ENCODE measurements at regions not wholly inside any gene's neighbourhood (a gene's known extent, or its start where the extent isn't known, plus 50 kb on each side); places are given as distances from the start of the nearest gene placed in this dataset.
"Not testable (repeated sequence)": the region's sequence is repeated elsewhere in the genome, so short reads cannot be mapped to it uniquely, and the experiment has no call there.

GRCh38 chr1:5611851-5612250, 380.4 kb downstream of the NPHP4 start:
- ChIA-PET POLR2A (no interaction called here), CTCF (interaction anchor here (1.7 kb wide), 1 partner anchor 9 kb away, joined by 4 read pairs; no protein-coding TSS in a partner anchor)
- TF ChIP-seq BHLHE40 (IDR thresholded peaks at IDR 0.05; ENCODE audit: borderline replicate concordance) (no peak), LEF1 (IDR thresholded peaks at IDR 0.05; ENCODE audit: borderline replicate concordance) (no peak), L3MBTL2 (conservative IDR thresholded peaks at IDR 0.05) (no peak), ARNT (IDR thresholded peaks at IDR 0.05) (no peak), ELF4 (IDR thresholded peaks at IDR 0.05) (no peak), CTBP1 (IDR thresholded peaks at IDR 0.05; ENCODE audit: borderline replicate concordance) (no peak), TARDBP (IDR thresholded peaks at IDR 0.05) (no peak), HDGF (IDR thresholded peaks at IDR 0.05; ENCODE audit: borderline replicate concordance) (no peak), PKNOX1 (IDR thresholded peaks at IDR 0.05) (no peak)
- DNase-seq (ENCODE audit: extremely low spot score): no peak

- no peak for DNase-seq (ENCODE audit: extremely low spot score)
- ChIA-PET POLR2A (no interaction called here), CTCF (interaction anchor here (1.7 kb wide), 1 partner anchor 9 kb away, joined by 4 read pairs; no protein-coding TSS in a partner anchor)
- TF ChIP-seq PKNOX1 (IDR thresholded peaks at IDR 0.05) (no peak), FOXA1 (IDR thresholded peaks at IDR 0.05) (no peak)
Measured at GRCh38 chr1:5611431-5611830, 380.8 kb downstream of the NPHP4 start.

GRCh38 chr1:5610432-5610831, 381.8 kb downstream of the NPHP4 start:
- TF ChIP-seq NFRKB (IDR thresholded peaks at IDR 0.05) (no peak), CTBP1 (IDR thresholded peaks at IDR 0.05; ENCODE audit: borderline replicate concordance) (no peak), LEF1 (IDR thresholded peaks at IDR 0.05; ENCODE audit: borderline replicate concordance) (no peak), ELF4 (IDR thresholded peaks at IDR 0.05) (no peak), PKNOX1 (IDR thresholded peaks at IDR 0.05) (no peak), SP1 (IDR thresholded peaks at IDR 0.05) (no peak), FOXM1 (IDR thresholded peaks at IDR 0.05; ENCODE audit: borderline replicate concordance) (no peak), FOXA1 (IDR thresholded peaks at IDR 0.05) (no peak), SUZ12 (IDR thresholded peaks at IDR 0.05) (no peak), ZNF384 (IDR thresholded peaks at IDR 0.05) (no peak), TARDBP (IDR thresholded peaks at IDR 0.05) (no peak), L3MBTL2 (conservative IDR thresholded peaks at IDR 0.05) (no peak), BHLHE40 (IDR thresholded peaks at IDR 0.05; ENCODE audit: borderline replicate concordance) (no peak), ARNT (IDR thresholded peaks at IDR 0.05) (no peak), FOXK2 (IDR thresholded peaks at IDR 0.05) (no peak), HDGF (IDR thresholded peaks at IDR 0.05; ENCODE audit: borderline replicate concordance) (no peak)
- CTCF ChIA-PET: no interaction called here
- no peak for DNase-seq (ENCODE audit: extremely low spot score)
- POLR2A ChIA-PET: no interaction called here

GRCh38 chr1:5603353-5604104, 388.7 kb downstream of the NPHP4 start:
- CTCF ChIA-PET: no interaction called here

GRCh38 chr1:5602718-5603117, 389.5 kb downstream of the NPHP4 start:
- DNase-seq (ENCODE audit: extremely low spot score); POLR2A ChIA-PET; CTCF ChIA-PET: not testable (repeated sequence)

More at GRCh38 chr1:5603353-5604104, 388.7 kb downstream of the NPHP4 start:
- TF ChIP-seq LEF1 (IDR thresholded peaks at IDR 0.05; ENCODE audit: borderline replicate concordance): no peak
- no peak for TF ChIP-seq FOXK2 (IDR thresholded peaks at IDR 0.05)
- no peak for TF ChIP-seq PKNOX1 (IDR thresholded peaks at IDR 0.05)
- TF ChIP-seq SUZ12 (IDR thresholded peaks at IDR 0.05): no peak
- no peak for TF ChIP-seq HDGF (IDR thresholded peaks at IDR 0.05; ENCODE audit: borderline replicate concordance)
- no peak for TF ChIP-seq ELF4 (IDR thresholded peaks at IDR 0.05)
- TF ChIP-seq ZNF384 (IDR thresholded peaks at IDR 0.05): no peak
- no peak for TF ChIP-seq BHLHE40 (IDR thresholded peaks at IDR 0.05; ENCODE audit: borderline replicate concordance)
- TF ChIP-seq CTBP1 (IDR thresholded peaks at IDR 0.05; ENCODE audit: borderline replicate concordance): no peak
- no peak for TF ChIP-seq FOXA1 (IDR thresholded peaks at IDR 0.05)
- TF ChIP-seq SP1 (IDR thresholded peaks at IDR 0.05): no peak
- no peak for TF ChIP-seq FOXM1 (IDR thresholded peaks at IDR 0.05; ENCODE audit: borderline replicate concordance)
- TF ChIP-seq L3MBTL2 (conservative IDR thresholded peaks at IDR 0.05): no peak
- TF ChIP-seq TARDBP (IDR thresholded peaks at IDR 0.05): no peak
- no peak for TF ChIP-seq NFRKB (IDR thresholded peaks at IDR 0.05)
- DNase-seq (ENCODE audit: extremely low spot score): no peak
- POLR2A ChIA-PET: no interaction called here

- CTCF ChIA-PET: interaction anchor here (0.5 kb wide), 1 partner anchor 14 kb away, joined by 3 read pairs; no protein-coding TSS in a partner anchor
- DNase-seq (ENCODE audit: extremely low spot score): no peak
- POLR2A ChIA-PET: no interaction called here
Measured at GRCh38 chr1:5601516-5601915, 390.7 kb downstream of the NPHP4 start.

More at GRCh38 chr1:5601516-5601915, 390.7 kb downstream of the NPHP4 start:
- TF ChIP-seq FOXM1 (IDR thresholded peaks at IDR 0.05; ENCODE audit: borderline replicate concordance) (no peak), TARDBP (IDR thresholded peaks at IDR 0.05) (no peak), L3MBTL2 (conservative IDR thresholded peaks at IDR 0.05) (no peak), BHLHE40 (IDR thresholded peaks at IDR 0.05; ENCODE audit: borderline replicate concordance) (no peak), FOXA1 (IDR thresholded peaks at IDR 0.05) (no peak), FOXK2 (IDR thresholded peaks at IDR 0.05) (no peak), LEF1 (IDR thresholded peaks at IDR 0.05; ENCODE audit: borderline replicate concordance) (no peak), PKNOX1 (IDR thresholded peaks at IDR 0.05) (no peak), ARNT (IDR thresholded peaks at IDR 0.05) (no peak), SUZ12 (IDR thresholded peaks at IDR 0.05) (no peak), ELF4 (IDR thresholded peaks at IDR 0.05) (no peak), SP1 (IDR thresholded peaks at IDR 0.05) (no peak), CTBP1 (IDR thresholded peaks at IDR 0.05; ENCODE audit: borderline replicate concordance) (no peak), ZNF384 (IDR thresholded peaks at IDR 0.05) (no peak), HDGF (IDR thresholded peaks at IDR 0.05; ENCODE audit: borderline replicate concordance) (no peak)

Data from HEK293T (cell line).